Choroid plexus epithelial cell (primary cell): ENCODE measurements at regions not wholly inside any gene's neighbourhood (a gene's known extent, or its start where the extent isn't known, plus 50 kb on each side); places are given as distances from the start of the nearest gene placed in this dataset.
"Not testable (repeated sequence)": the region's sequence is repeated elsewhere in the genome, so short reads cannot be mapped to it uniquely, and the experiment has no call there.

Source experiments
- DNase-seq: peaks from one replicate; pipeline ENCODE4 v3.0.0-alpha.2; 2010; ENCODE audit warnings: low read depth
- H3K4me3 ChIP-seq: 2 replicates; pipeline ENCODE4 v1.5.1; 2011; ENCODE audit warnings: low read depth, mild to moderate bottlenecking, control low read depth, low read length, moderate library complexity
- TF ChIP-seq, protein P1 (sequence below): conservative IDR thresholded peaks from 2 replicates; pipeline ENCODE4 v1.5.1; 2011; ENCODE audit warnings: low read depth, mild to moderate bottlenecking, control low read depth, inconsistent platforms, low read length, moderate library complexity

DNA sequence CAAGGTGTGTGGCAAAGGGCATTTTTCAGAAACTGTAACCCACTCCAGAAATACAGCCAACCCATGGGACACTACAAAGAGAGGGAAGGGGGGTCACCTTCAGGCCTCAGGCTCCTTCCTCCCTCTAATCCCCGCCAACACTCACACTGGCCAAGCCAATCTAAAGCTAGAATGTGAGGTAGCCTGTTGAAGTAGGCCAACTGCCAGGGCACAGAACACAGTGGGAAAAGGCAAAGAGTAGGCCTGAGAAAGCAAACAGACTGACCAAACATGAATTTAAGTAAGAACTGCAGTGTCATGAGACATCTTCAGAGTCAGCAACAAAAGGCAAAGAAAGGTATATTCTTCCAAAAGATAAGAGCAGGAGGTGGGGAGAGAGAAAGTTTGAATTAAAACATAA, 289.0 kb downstream of the HNRNPD start:
- H3K4me3 ChIP-seq: no peak overlapping the region
- no peak for DNase-seq
- TF ChIP-seq, protein P1, sequence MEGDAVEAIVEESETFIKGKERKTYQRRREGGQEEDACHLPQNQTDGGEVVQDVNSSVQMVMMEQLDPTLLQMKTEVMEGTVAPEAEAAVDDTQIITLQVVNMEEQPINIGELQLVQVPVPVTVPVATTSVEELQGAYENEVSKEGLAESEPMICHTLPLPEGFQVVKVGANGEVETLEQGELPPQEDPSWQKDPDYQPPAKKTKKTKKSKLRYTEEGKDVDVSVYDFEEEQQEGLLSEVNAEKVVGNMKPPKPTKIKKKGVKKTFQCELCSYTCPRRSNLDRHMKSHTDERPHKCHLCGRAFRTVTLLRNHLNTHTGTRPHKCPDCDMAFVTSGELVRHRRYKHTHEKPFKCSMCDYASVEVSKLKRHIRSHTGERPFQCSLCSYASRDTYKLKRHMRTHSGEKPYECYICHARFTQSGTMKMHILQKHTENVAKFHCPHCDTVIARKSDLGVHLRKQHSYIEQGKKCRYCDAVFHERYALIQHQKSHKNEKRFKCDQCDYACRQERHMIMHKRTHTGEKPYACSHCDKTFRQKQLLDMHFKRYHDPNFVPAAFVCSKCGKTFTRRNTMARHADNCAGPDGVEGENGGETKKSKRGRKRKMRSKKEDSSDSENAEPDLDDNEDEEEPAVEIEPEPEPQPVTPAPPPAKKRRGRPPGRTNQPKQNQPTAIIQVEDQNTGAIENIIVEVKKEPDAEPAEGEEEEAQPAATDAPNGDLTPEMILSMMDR: no peak

DNA sequence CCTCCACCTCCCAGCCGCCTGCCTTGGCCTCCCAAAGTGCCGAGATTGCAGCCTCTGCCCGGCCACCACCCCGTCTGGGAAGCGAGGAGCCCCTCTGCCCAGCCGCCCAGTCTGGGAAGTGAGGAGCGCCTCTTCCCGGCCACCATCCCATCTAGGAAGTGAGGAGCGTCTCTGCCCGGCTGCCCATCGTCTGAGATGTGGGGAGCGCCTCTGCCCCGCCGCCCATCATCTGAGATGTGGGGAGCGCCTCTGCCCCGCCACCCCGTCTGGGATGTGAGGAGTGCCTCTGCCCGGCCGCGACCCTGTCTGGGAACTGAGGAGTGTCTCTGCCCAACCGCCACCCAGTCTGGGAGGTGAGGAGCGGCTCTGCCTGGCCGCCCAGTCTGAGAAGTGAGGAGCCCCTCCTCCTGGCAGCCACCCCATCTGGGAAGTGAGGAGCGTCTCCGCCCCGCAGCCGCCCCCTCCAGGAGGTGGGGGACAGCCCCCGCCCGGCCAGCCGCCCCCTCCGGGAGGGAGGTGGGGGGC, 296.3 kb downstream of the HNRNPD start:
- not testable (repeated sequence) for DNase-seq, H3K4me3 ChIP-seq

DNA sequence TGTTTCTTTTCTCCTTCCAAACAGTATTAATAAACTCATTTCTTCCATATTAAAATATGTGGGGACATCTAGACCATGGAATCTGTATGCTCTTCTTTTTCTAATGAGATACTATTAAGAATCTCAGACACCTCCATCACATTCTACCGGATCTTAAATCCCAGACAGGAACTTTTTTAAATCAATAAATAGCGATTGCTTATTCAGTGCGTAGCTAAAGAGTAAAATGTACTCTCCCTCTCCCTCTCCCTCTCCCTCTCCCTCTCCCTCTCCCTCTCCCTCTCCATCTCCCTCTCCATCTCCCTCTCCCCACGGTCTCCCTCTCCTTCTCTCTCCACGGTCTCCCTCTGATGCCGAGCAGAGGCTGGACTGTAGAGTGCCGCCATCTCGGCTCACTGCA, 297.0 kb downstream of the HNRNPD start:
- H3K4me3 ChIP-seq: no peak overlapping the region
- no peak for DNase-seq
- TF ChIP-seq, protein P1: no peak

DNA sequence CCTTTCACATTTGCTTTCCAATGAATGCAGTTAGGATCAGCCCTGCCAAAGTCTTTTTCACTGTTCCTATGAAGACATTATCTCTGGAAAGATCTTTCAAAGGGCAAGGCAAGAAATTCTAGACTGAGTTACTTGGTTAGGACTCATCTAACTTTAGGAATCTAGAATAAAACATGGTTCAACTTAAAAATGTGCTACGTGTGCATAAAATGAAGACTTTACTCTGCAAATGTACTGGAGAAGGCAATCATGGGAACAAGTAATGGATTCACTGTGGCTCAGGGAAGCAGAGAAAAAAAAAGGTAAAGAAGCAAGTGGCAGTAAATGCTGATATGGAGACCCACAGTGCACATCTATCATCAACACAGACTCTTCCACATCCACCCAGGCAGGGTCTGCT, 297.4 kb downstream of the HNRNPD start:
- no peak for DNase-seq
- no peak overlapping the region for H3K4me3 ChIP-seq
- TF ChIP-seq, protein P1: no peak

DNA sequence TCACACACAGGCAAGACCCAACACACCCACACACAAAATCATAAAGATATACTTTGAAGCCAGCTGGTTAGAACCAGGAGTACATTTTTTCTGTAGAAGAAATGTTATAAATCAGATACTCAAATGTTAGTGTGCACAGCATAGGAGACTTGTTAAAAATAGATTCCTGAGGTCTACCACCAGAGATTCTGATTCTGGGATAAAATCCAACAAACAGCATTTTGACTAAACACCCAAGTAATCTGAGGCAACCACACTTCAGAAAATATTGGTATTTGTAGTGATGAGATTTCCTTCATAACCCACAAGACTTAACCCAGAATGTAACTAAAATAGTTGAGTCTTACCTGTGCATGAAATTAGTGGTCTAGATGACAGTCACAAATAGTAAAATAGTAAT, 301.8 kb downstream of the HNRNPD start:
- TF ChIP-seq, protein P1: no peak
- no peak overlapping the region for H3K4me3 ChIP-seq

DNA sequence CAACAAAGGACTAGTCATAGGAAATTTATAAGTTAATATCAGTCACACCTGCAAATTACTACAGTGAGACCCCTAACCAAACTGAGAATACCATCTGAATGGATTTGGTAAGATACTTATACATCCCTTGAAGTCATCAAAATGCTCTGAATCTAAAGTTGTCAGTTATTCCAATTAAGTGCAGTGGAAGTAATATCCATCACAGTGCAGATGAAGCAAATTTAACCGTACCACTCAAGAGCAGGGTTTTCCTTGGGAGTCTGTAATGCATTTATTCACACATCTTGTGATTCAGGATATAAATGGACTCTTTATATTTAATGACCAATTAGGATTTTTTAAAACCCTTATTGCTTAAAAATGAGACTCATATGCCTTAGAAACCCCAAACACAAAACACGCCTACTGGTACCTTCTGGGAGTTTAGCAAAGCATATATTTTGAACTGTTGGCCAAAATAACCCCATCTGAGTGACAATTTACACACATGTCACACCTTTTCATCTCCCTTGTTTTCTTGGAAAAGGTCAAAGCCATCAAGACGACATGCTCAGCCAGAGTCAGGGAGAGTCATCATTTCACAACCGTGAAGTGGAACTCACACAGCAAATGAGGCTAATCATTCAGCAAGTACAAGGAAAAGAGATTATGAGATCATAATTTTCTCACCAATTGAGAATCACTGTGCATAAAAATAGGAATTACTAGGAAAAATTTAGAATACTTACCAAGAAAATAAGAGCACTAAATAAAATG, 303.7 kb downstream of the HNRNPD start:
- no peak overlapping the region for H3K4me3 ChIP-seq
- DNase-seq: no peak
- TF ChIP-seq, protein P1: no peak

More for the DNA sequence above, 301.8 kb downstream of the HNRNPD start:
- no peak for DNase-seq

DNA sequence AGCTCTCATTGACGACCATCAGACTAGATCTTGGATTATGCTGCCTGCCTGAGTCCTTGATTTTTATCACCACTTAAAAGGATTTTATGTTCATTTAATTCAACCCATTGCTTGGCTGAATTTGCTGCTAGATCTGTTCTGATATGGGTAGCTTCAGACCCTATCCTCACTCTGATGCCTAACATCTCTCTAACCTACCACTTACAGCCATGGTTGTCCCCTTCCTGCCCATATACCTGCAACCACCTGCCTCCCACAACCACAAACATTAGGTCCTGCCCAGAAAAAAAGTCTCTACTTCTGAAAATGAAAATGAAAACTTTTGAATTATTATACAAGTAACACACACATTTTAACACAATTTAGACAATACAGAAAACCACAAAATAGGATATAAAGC, 310.8 kb downstream of the HNRNPD start:
- TF ChIP-seq, protein P1: no peak
- no peak for DNase-seq
- no peak overlapping the region for H3K4me3 ChIP-seq
